Esophagus muscularis mucosa (tissue), 4 donors: ENCODE measurements at regions not wholly inside any gene's neighbourhood (a gene's known extent, or its start where the extent isn't known, plus 50 kb on each side); places are given as distances from the start of the nearest gene placed in this dataset.
"Not testable (repeated sequence)": the region's sequence is repeated elsewhere in the genome, so short reads cannot be mapped to it uniquely, and the experiment has no call there.

ENCODE experiments used
- DNase-seq: peaks from one replicate; pipeline ENCODE4 v3.0.0-alpha.2; 2017; ENCODE audit errors: extremely low spot score
- H3K27ac ChIP-seq, 4 donors: fragments of 200-600 bp; sonication (generic); replicated peaks in 1 of 4; 1 replicate in 3 of 4; 2 replicates in 1 of 4; pipeline ENCODE4 v1.5.1; 2016 to 2019; ENCODE audit warnings: mild to moderate bottlenecking in 1 of 4
- H3K27me3 ChIP-seq, 4 donors: fragments of 200-600 bp; sonication (generic); one replicate each; pipeline versions ENCODE4 v1.5.1 to v1.6.0; 2016 to 2019
- H3K36me3 ChIP-seq, 4 donors: fragments of 200-600 bp; sonication (generic); one replicate each; pipeline ENCODE4 v1.5.1; 2016 to 2019
- H3K4me1 ChIP-seq, 4 donors: fragments of 200-600 bp; sonication (generic); one replicate each; pipeline ENCODE4 v1.5.1; 2016 to 2019
- H3K4me3 ChIP-seq, 4 donors: fragments of 200-600 bp; sonication (generic); 1 replicate in 2 of 4; 2 replicates in 2 of 4; pipeline ENCODE4 v1.5.1; 2016 to 2019; ENCODE audit warnings: mild to moderate bottlenecking in 4 of 4, moderate library complexity in 1 of 4
- H3K9me3 ChIP-seq, 4 donors: fragments of 200-600 bp; sonication (generic); 1 replicate in 3 of 4; 2 replicates in 1 of 4; pipeline ENCODE4 v1.5.1; 2016 to 2019
- CTCF ChIP-seq, 3 experiments: fragments of 200-600 bp in 2 of 3; fragments of 450-650 bp in 1 of 3; sonication (generic) in 2 of 3; IDR thresholded peaks; one replicate each; pipeline ENCODE4 v1.5.1; 2017 to 2019; ENCODE audit warnings: antibody characterized with exemption in 3 of 3, mild to moderate bottlenecking in 2 of 3, moderate library complexity in 1 of 3
- EP300 ChIP-seq: sonication (generic); formaldehyde crosslinking; IDR thresholded peaks from one replicate; pipeline ENCODE4 v1.6.1; 2017; ENCODE audit warnings: antibody characterized with exemption
- POLR2A ChIP-seq: fragments of 450-650 bp; IDR thresholded peaks from one replicate; pipeline ENCODE4 v1.6.1; 2017; ENCODE audit warnings: antibody characterized with exemption, moderate library complexity, mild to moderate bottlenecking, low read depth
- POLR2AphosphoS5 ChIP-seq, 2 donors: sonication (generic); formaldehyde crosslinking; IDR thresholded peaks; one replicate each; pipeline ENCODE4 v1.6.1; 2017; ENCODE audit warnings: antibody characterized with exemption in 2 of 2
- WGBS: methylation state at CpG from one replicate; pipeline ENCODE4 v1.1.5; 2018; 5-methylcytosine and 5-hydroxymethylcytosine counted together
- intact Hi-C: fragments of 100-400 bp; cut with DNase I; formaldehyde crosslinking; loops from one replicate; pipeline ENCODE4 v1.15.1; 2023

- no peak overlapping the region for H3K4me3 ChIP-seq
- DNase-seq, result no peak
- 49% methylated on average over 5 of the region's 5 CpGs for WGBS
- H3K9me3 ChIP-seq, result no peaks in the 10 kb centered on the region
- H3K27ac ChIP-seq, result no peak overlapping the region
- TF ChIP-seq POLR2A (no peak), EP300 (no peak), POLR2AphosphoS5 (IDR thresholded peaks at IDR 0.05) (no peak), CTCF (IDR thresholded peaks at IDR 0.05) (no peak)
- no peaks in the 10 kb centered on the region for H3K36me3 ChIP-seq
- no peaks in the 10 kb centered on the region for H3K4me1 ChIP-seq
- no peaks in the 10 kb centered on the region for H3K27me3 ChIP-seq
- intact Hi-C loops, result no loop called here
Observed at GRCh38 chr4:170682558-170683294, 593.0 kb upstream of the AADAT start.

- DNase-seq, H3K27me3 ChIP-seq, H3K4me1 ChIP-seq, H3K27ac ChIP-seq, H3K4me3 ChIP-seq, H3K36me3 ChIP-seq, intact Hi-C loops, H3K9me3 ChIP-seq: not testable (repeated sequence)
- 69% methylated on average over 5 of the region's 5 CpGs for whole genome bisulfite sequencing
Observed at GRCh38 chr4:170682087-170682486, 592.3 kb upstream of the AADAT start.

- intact Hi-C loops, result no loop called here
- Histone ChIP-seq H3K36me3 (no peaks in the 10 kb centered on the region), H3K4me3 (no peak overlapping the region), H3K4me1 (no peaks in the 10 kb centered on the region), H3K27ac (no peak overlapping the region), H3K9me3 (no peaks in the 10 kb centered on the region), H3K27me3 (no peaks in the 10 kb centered on the region)
- TF ChIP-seq POLR2AphosphoS5 (IDR thresholded peaks at IDR 0.05), result no peak
- TF ChIP-seq EP300, result no peak
- no peak for TF ChIP-seq POLR2A
- no peak for TF ChIP-seq CTCF (IDR thresholded peaks at IDR 0.05)
- 68% methylated on average over 2 of the region's 2 CpGs for WGBS
- DNase-seq, result no peak
Observed at GRCh38 chr4:170675568-170676262, 586.0 kb upstream of the AADAT start.

- Histone ChIP-seq H3K36me3 (no peaks in the 10 kb centered on the region), H3K9me3 (no peaks in the 10 kb centered on the region), H3K4me3 (no peak overlapping the region), H3K27me3 (no peaks in the 10 kb centered on the region), H3K27ac (no peak overlapping the region), H3K4me1 (no peaks in the 10 kb centered on the region)
- intact Hi-C loops, result no loop called here
- no peak for DNase-seq
- TF ChIP-seq POLR2AphosphoS5 (IDR thresholded peaks at IDR 0.05) (no peak), POLR2A (no peak), CTCF (IDR thresholded peaks at IDR 0.05) (no peak), EP300 (no peak)
- WGBS, result 93% methylated on average over 1 of the region's 1 CpG
Observed at GRCh38 chr4:170674176-170674575, 584.4 kb upstream of the AADAT start.

- Histone ChIP-seq H3K36me3 (no peaks in the 10 kb centered on the region), H3K9me3 (no peaks in the 10 kb centered on the region), H3K27me3 (no peaks in the 10 kb centered on the region), H3K4me1 (no peaks in the 10 kb centered on the region), H3K27ac (no peak overlapping the region), H3K4me3 (no peak overlapping the region)
- intact Hi-C loops, result no loop called here
- no peak for DNase-seq
- 5% methylated on average over 1 of the region's 1 CpG for WGBS
- TF ChIP-seq POLR2A (no peak), EP300 (no peak), CTCF (IDR thresholded peaks at IDR 0.05) (no peak), POLR2AphosphoS5 (IDR thresholded peaks at IDR 0.05) (no peak)
Observed at GRCh38 chr4:170672381-170672965, 582.7 kb upstream of the AADAT start.
